ENCODE measurements at regions not wholly inside any gene's neighbourhood (a gene's known extent, or its start where the extent isn't known, plus 50 kb on each side); places are given as distances from the start of the nearest gene placed in this dataset.

- DNase-seq: no peak
These were observed 118.2 kb downstream of the TTLL2 start for GRCh38 chr6:167442796-167443680.

GRCh38 chr6:167444602-167445346 lies 119.9 kb downstream of the TTLL2 start:
- DNase-seq: no peak

- DNase-seq: no peak
These were observed 120.7 kb downstream of the TTLL2 start for GRCh38 chr6:167445568-167445967.

- no peak for DNase-seq
These were observed 121.2 kb downstream of the TTLL2 start for GRCh38 chr6:167446046-167446445.

- DNase-seq: no peak
These were observed 122.1 kb downstream of the TTLL2 start for GRCh38 chr6:167446971-167447370.

- DNase-seq: no peak
These were observed 123.5 kb downstream of the TTLL2 start for GRCh38 chr6:167448378-167448777.

GRCh38 chr6:167449094-167449861 lies 124.4 kb downstream of the TTLL2 start:
- DNase-seq: no peak

- no peak for DNase-seq
These were observed 125.7 kb downstream of the TTLL2 start for GRCh38 chr6:167450626-167451025.

- no peak for DNase-seq
These were observed 127.6 kb downstream of the TTLL2 start for GRCh38 chr6:167452338-167453081.

GRCh38 chr6:167453082-167453446 lies 128.2 kb downstream of the TTLL2 start:
- DNase-seq: no peak

GRCh38 chr6:167454003-167454402 lies 129.1 kb downstream of the TTLL2 start:
- DNase-seq: no peak

GRCh38 chr6:167455371-167455770 lies 130.5 kb downstream of the TTLL2 start:
- no peak for DNase-seq

GRCh38 chr6:167462514-167463312 lies 137.8 kb downstream of the TTLL2 start:
- DNase-seq: no peak

GRCh38 chr6:167464177-167464576 lies 139.3 kb downstream of the TTLL2 start:
- no peak for DNase-seq

- DNase-seq: no peak
These were observed 140.6 kb downstream of the TTLL2 start for GRCh38 chr6:167465482-167465881.

- DNase-seq: no peak
These were observed 142.4 kb downstream of the TTLL2 start for GRCh38 chr6:167467282-167467681.

- DNase-seq: no peak
These were observed 143.0 kb downstream of the TTLL2 start for GRCh38 chr6:167467793-167468431.

GRCh38 chr6:167469101-167469500 lies 144.2 kb downstream of the TTLL2 start:
- DNase-seq: no peak

- no peak for DNase-seq
These were observed 144.8 kb downstream of the TTLL2 start for GRCh38 chr6:167469672-167470071.

- DNase-seq: no peak
These were observed 145.4 kb downstream of the TTLL2 start for GRCh38 chr6:167470101-167470835.
